H1 (cell line): ENCODE measurements at regions not wholly inside any gene's neighbourhood (a gene's known extent, or its start where the extent isn't known, plus 50 kb on each side); places are given as distances from the start of the nearest gene placed in this dataset.

Experiments
- CTCF ChIA-PET: fragments of 300-600 bp; sonication (Branson Sonifier 250); formaldehyde crosslinking; loops from one replicate; lab custom pipeline; 2021; ENCODE audit not compliant: partially characterized antibody; lab: Charles Lee
- POLR2A ChIA-PET: fragments of 300-600 bp; sonication (Branson Sonifier 250); formaldehyde crosslinking; loops from one replicate; lab custom pipeline; 2021; ENCODE audit warnings: inconsistent platforms; ENCODE audit not compliant: partially characterized antibody; lab: Charles Lee
- DNase-seq, 2 experiments: peaks; one replicate each; pipeline versions ENCODE4 v3.0.0 to v3.0.0-alpha.2; 2010 to 2022; ENCODE audit warnings: low spot score in 2 of 2, low read depth in 1 of 2, mixed read lengths in 1 of 2
- FAIRE-seq: peaks from 2 replicates; lab custom pipeline; 2011; peaks lifted over from hg19 to GRCh38; lab: Jason Lieb, UNC
- H2AFZ ChIP-seq: 2 replicates; pipeline ENCODE4 v1.8.1; 2012; ENCODE audit warnings: low read length, inconsistent platforms
- H2AK5ac ChIP-seq: 2 replicates; pipeline ENCODE4 v1.6.1; 2013; ENCODE audit warnings: low read depth, low read length
- H2BK120ac ChIP-seq: replicated peaks from 2 replicates; pipeline ENCODE3; 2013; ENCODE audit warnings: low read depth, low read length, inconsistent platforms
- H2BK12ac ChIP-seq: 2 replicates; pipeline ENCODE4 v1.6.1; 2013; ENCODE audit warnings: low read depth, low read length
- H2BK15ac ChIP-seq: 2 replicates; pipeline ENCODE4 v1.6.1; 2013; ENCODE audit warnings: low read length
- H2BK20ac ChIP-seq: 2 replicates; pipeline ENCODE4 v1.6.1; 2013; ENCODE audit warnings: low read length
- H2BK5ac ChIP-seq: 2 replicates; pipeline ENCODE4 v1.6.1; 2013; ENCODE audit warnings: low read depth, low read length
- H3K14ac ChIP-seq: 2 replicates; pipeline ENCODE4 v1.6.1; 2013; ENCODE audit warnings: inconsistent platforms; ENCODE audit not compliant: insufficient read length
- H3K18ac ChIP-seq: 2 replicates; pipeline ENCODE4 v1.6.1; 2013; ENCODE audit warnings: low read length; ENCODE audit errors: extremely low read depth
- H3K23ac ChIP-seq: 2 replicates; pipeline ENCODE4 v1.6.1; 2013; ENCODE audit warnings: inconsistent platforms; ENCODE audit not compliant: insufficient read length
- H3K23me2 ChIP-seq: 2 replicates; pipeline ENCODE4 v1.6.1; 2013; ENCODE audit warnings: low read depth, low read length
- H3K27ac ChIP-seq: 2 replicates; pipeline ENCODE4 v1.6.1; 2011; ENCODE audit warnings: low read depth, low read length, inconsistent platforms
- H3K27me3 ChIP-seq, 4 experiments: replicated peaks in 1 of 4; 1 replicate in 1 of 4; 2 replicates in 3 of 4; pipeline versions ENCODE4 v1.6.1 to v1.8.1; 2011 to 2013; ENCODE audit warnings: low read length in 3 of 4, mild to moderate bottlenecking in 3 of 4, inconsistent platforms in 2 of 4, mixed read lengths in 2 of 4, moderate library complexity in 1 of 4; ENCODE audit not compliant: control insufficient read depth in 3 of 4, insufficient read depth in 3 of 4; ENCODE audit errors: extremely low read depth in 1 of 4
- H3K36me3 ChIP-seq, 4 experiments: 2 replicates each; pipeline versions ENCODE4 v1.6.1 to v1.8.1; 2011 to 2013; ENCODE audit warnings: mild to moderate bottlenecking in 4 of 4, low read length in 3 of 4, moderate library complexity in 2 of 4, control low read depth in 1 of 4, inconsistent platforms in 1 of 4; ENCODE audit not compliant: insufficient read depth in 4 of 4, control insufficient read depth in 2 of 4
- H3K4ac ChIP-seq: replicated peaks from 2 replicates; pipeline ENCODE3; 2013; ENCODE audit warnings: low read length, low read depth, mixed read lengths, inconsistent platforms; ENCODE audit not compliant: insufficient read length
- H3K4me1 ChIP-seq, 4 experiments: replicated peaks in 1 of 4; 1 replicate in 1 of 4; 2 replicates in 3 of 4; pipeline versions ENCODE4 v1.6.1 to v1.8.1; 2011 to 2013; ENCODE audit warnings: low read length in 3 of 4, inconsistent platforms in 2 of 4, mixed read lengths in 1 of 4; ENCODE audit not compliant: insufficient read depth in 4 of 4, control insufficient read depth in 3 of 4
- H3K4me2 ChIP-seq, 2 experiments: 2 replicates each; pipeline versions ENCODE4 v1.6.1 to v1.8.1; 2011 to 2013; ENCODE audit warnings: low read depth in 2 of 2, low read length in 2 of 2, control low read depth in 1 of 2, inconsistent platforms in 1 of 2, mild to moderate bottlenecking in 1 of 2; ENCODE audit not compliant: insufficient read depth in 1 of 2
- H3K4me3 ChIP-seq, 4 experiments: fragments of 200-600, 300-600 bp in 1 of 4; sonication (generic), shearing (Covaris generic), sonication (Bioruptor Twin) in 1 of 4; 2 replicates each; pipeline versions ENCODE4 v1.5.1 to v1.8.1; 2011 to 2016; ENCODE audit warnings: low read length in 4 of 4, low read depth in 3 of 4, control low read depth in 2 of 4, inconsistent platforms in 2 of 4, mild to moderate bottlenecking in 2 of 4, mixed read lengths in 1 of 4, moderate library complexity in 1 of 4; ENCODE audit not compliant: insufficient read depth in 2 of 4; ENCODE audit errors: extremely low read depth in 1 of 4
- H3K56ac ChIP-seq: replicated peaks from 2 replicates; pipeline ENCODE3; 2013; ENCODE audit warnings: low read depth, mild to moderate bottlenecking, mixed read lengths, low read length, inconsistent platforms; ENCODE audit not compliant: insufficient read length
- H3K79me1 ChIP-seq: 2 replicates; pipeline ENCODE4 v1.6.1; 2013; ENCODE audit warnings: low read depth, low read length, control low read depth
- H3K79me2 ChIP-seq, 2 experiments: 2 replicates each; pipeline versions ENCODE4 v1.6.1 to v1.8.1; 2012 to 2013; ENCODE audit warnings: low read length in 2 of 2, mild to moderate bottlenecking in 2 of 2, inconsistent platforms in 1 of 2; ENCODE audit not compliant: insufficient read depth in 2 of 2, control insufficient read depth in 1 of 2
- H3K9ac ChIP-seq, 4 experiments: replicated peaks in 1 of 4; 1 replicate in 1 of 4; 2 replicates in 3 of 4; pipeline versions ENCODE4 v1.6.1 to v1.8.1; 2011 to 2013; ENCODE audit warnings: low read depth in 3 of 4, low read length in 3 of 4, control low read depth in 2 of 4, mild to moderate bottlenecking in 2 of 4, moderate library complexity in 2 of 4, inconsistent platforms in 1 of 4; ENCODE audit errors: extremely low read depth in 1 of 4
- H3K9me3 ChIP-seq, 2 experiments: 2 replicates each; pipeline versions ENCODE4 v1.6.1 to v1.8.1; 2012 to 2013; ENCODE audit warnings: mild to moderate bottlenecking in 2 of 2, moderate library complexity in 2 of 2, control low read depth in 1 of 2, inconsistent platforms in 1 of 2, low read depth in 1 of 2, low read length in 1 of 2, mixed read lengths in 1 of 2; ENCODE audit not compliant: insufficient read depth in 2 of 2
- H4K20me1 ChIP-seq, 2 experiments: replicated peaks in 1 of 2; 2 replicates each; pipeline versions ENCODE3 to v1.8.1; 2011 to 2013; ENCODE audit warnings: inconsistent platforms in 2 of 2, low read length in 2 of 2, mild to moderate bottlenecking in 1 of 2; ENCODE audit not compliant: insufficient read depth in 2 of 2, control insufficient read depth in 1 of 2
- H4K5ac ChIP-seq: 2 replicates; pipeline ENCODE4 v1.6.1; 2013; ENCODE audit warnings: low read length, low read depth, mixed read lengths, inconsistent platforms; ENCODE audit not compliant: insufficient read length
- H4K8ac ChIP-seq: 2 replicates; pipeline ENCODE4 v1.8.0; 2013; ENCODE audit warnings: mild to moderate bottlenecking, moderate library complexity, low read length, inconsistent platforms; ENCODE audit not compliant: insufficient read depth; ENCODE audit errors: extremely low read depth
- H4K91ac ChIP-seq: replicated peaks from 2 replicates; pipeline ENCODE3; 2013; ENCODE audit warnings: low read length, mixed read lengths, inconsistent platforms; ENCODE audit not compliant: insufficient read length
- CHD2 ChIP-seq: IDR thresholded peaks from 2 replicates; pipeline ENCODE4 v1.6.1; 2012; ENCODE audit warnings: low read length, improper control_type of control experiment
- WGBS, 2 experiments: shearing (Covaris generic) in 1 of 2; methylation state at CpG; one replicate each; pipeline versions ENCODE4 v1.1.6 to v1.1.7; 2013 to 2015; ENCODE audit warnings: low lambda C conversion rate in 2 of 2, mixed read lengths in 2 of 2, inconsistent platforms in 1 of 2, low coverage in 1 of 2, missing lambda C conversion rate in 1 of 2; ENCODE audit not compliant: insufficient replicate concordance in 2 of 2, insufficient coverage in 1 of 2, insufficient read length in 1 of 2; ENCODE audit errors: extremely low coverage in 1 of 2, missing lambda C conversion rate in 1 of 2; 5-methylcytosine and 5-hydroxymethylcytosine counted together

- no peak overlapping the region for H4K5ac ChIP-seq
- H2BK12ac ChIP-seq: no peak overlapping the region
- no peaks in the 10 kb centered on the region for H4K20me1 ChIP-seq
- no peak for TF ChIP-seq CHD2
- ChIA-PET POLR2A (no interaction called here), CTCF (no interaction called here)
- H4K91ac ChIP-seq: no peak overlapping the region
- no peak overlapping the region for H3K4me2 ChIP-seq
- H3K27ac ChIP-seq: no peak overlapping the region
- H3K4me3 ChIP-seq: no peak overlapping the region
- no peak overlapping the region for H3K4ac ChIP-seq
- H3K56ac ChIP-seq: no peak overlapping the region
- 76% methylated on average over 2 of the region's 2 CpGs; no CpG with 5 or more reads in 1 of the 2 experiments for WGBS, 2 experiments
- H3K79me1 ChIP-seq: no peaks in the 10 kb centered on the region
- H2BK5ac ChIP-seq: no peak overlapping the region
- no peaks in the 10 kb centered on the region for H3K36me3 ChIP-seq
- H3K14ac ChIP-seq: no peak overlapping the region
- DNase-seq: no peak
- H2BK20ac ChIP-seq: no peak overlapping the region
- H2BK120ac ChIP-seq: no peak overlapping the region
- H2AFZ ChIP-seq: no peak overlapping the region
- H3K9ac ChIP-seq: no peak overlapping the region
- H2AK5ac ChIP-seq: no peak overlapping the region
- H3K9me3 ChIP-seq: peaks cover 74 to 85% of the 10 kb centered on the region in 2 experiments
- H3K23me2 ChIP-seq: no peaks in the 10 kb centered on the region; the same call in 1 of the 2 replicates
- no peak overlapping the region for H3K18ac ChIP-seq
- no peak overlapping the region for H2BK15ac ChIP-seq
- H3K27me3 ChIP-seq: no peaks in the 10 kb centered on the region
- no peaks in the 10 kb centered on the region for H3K4me1 ChIP-seq
- H3K79me2 ChIP-seq: no peaks in the 10 kb centered on the region
- no peak overlapping the region for H3K23ac ChIP-seq
- no peak for FAIRE-seq
- H4K8ac ChIP-seq: no peak overlapping the region
Observed at GRCh38 chr22:47417699-47418098, 655.2 kb downstream of the TBC1D22A start.
